H9 (cell line): ENCODE measurements at regions not wholly inside any gene's neighbourhood (a gene's known extent, or its start where the extent isn't known, plus 50 kb on each side); places are given as distances from the start of the nearest gene placed in this dataset.

Experiments used
- DNase-seq: peaks from one replicate; pipeline ENCODE4 v3.0.0-alpha.2; 2017
- H2AFZ ChIP-seq: one replicate; pipeline ENCODE4 v1.6.1; 2013; ENCODE audit warnings: mild to moderate bottlenecking, low read length, control low read depth, moderate library complexity
- H2AK5ac ChIP-seq: 2 replicates; pipeline ENCODE4 v1.6.1; 2013; ENCODE audit warnings: low read length, control low read depth, mixed read lengths; ENCODE audit not compliant: insufficient read length
- H2BK120ac ChIP-seq: one replicate; pipeline ENCODE4 v1.6.1; 2013; ENCODE audit warnings: low read depth, mild to moderate bottlenecking, low read length, control low read depth, inconsistent platforms; ENCODE audit not compliant: poor library complexity, severe bottlenecking
- H2BK12ac ChIP-seq: 2 replicates; pipeline ENCODE4 v1.6.1; 2013; ENCODE audit warnings: low read length, control low read depth, mixed read lengths, low read depth; ENCODE audit not compliant: insufficient read length
- H2BK15ac ChIP-seq: 2 replicates; pipeline ENCODE4 v1.6.1; 2013; ENCODE audit warnings: low read depth, low read length, control low read depth
- H2BK20ac ChIP-seq: one replicate; pipeline ENCODE4 v1.6.1; 2013; ENCODE audit warnings: low read depth, mild to moderate bottlenecking, low read length, control low read depth, inconsistent platforms; ENCODE audit not compliant: poor library complexity, severe bottlenecking
- H2BK5ac ChIP-seq: 2 replicates; pipeline ENCODE4 v1.6.1; 2013; ENCODE audit warnings: low read length, control low read depth, mixed read lengths; ENCODE audit not compliant: insufficient read length
- H3K14ac ChIP-seq: 2 replicates; pipeline ENCODE4 v1.6.1; 2013; ENCODE audit warnings: low read length, control low read depth; ENCODE audit not compliant: insufficient read depth
- H3K18ac ChIP-seq: 2 replicates; pipeline ENCODE4 v1.6.1; 2013; ENCODE audit warnings: low read depth, mild to moderate bottlenecking, mixed read lengths, low read length, control low read depth; ENCODE audit not compliant: insufficient read length
- H3K23ac ChIP-seq: 2 replicates; pipeline ENCODE4 v1.6.1; 2013; ENCODE audit warnings: low read length, control low read depth, mixed read lengths, low read depth; ENCODE audit not compliant: insufficient read length
- H3K23me2 ChIP-seq: 2 replicates; pipeline ENCODE4 v1.6.1; 2013; ENCODE audit warnings: low read depth, mild to moderate bottlenecking, mixed read lengths, low read length, control low read depth; ENCODE audit not compliant: insufficient read length, poor library complexity, severe bottlenecking
- H3K27ac ChIP-seq: 2 replicates; pipeline ENCODE4 v1.5.1; 2013; ENCODE audit warnings: low read length, control low read depth, mixed read lengths, low read depth; ENCODE audit not compliant: insufficient read length
- H3K27me3 ChIP-seq: 2 replicates; pipeline ENCODE4 v1.6.1; 2013; ENCODE audit warnings: low read length, control low read depth, inconsistent platforms; ENCODE audit not compliant: insufficient read depth
- H3K4ac ChIP-seq: 2 replicates; pipeline ENCODE4 v1.6.1; 2013; ENCODE audit warnings: low read depth, mild to moderate bottlenecking, control low read depth, inconsistent platforms, low read length, moderate library complexity
- H3K4me1 ChIP-seq: 2 replicates; pipeline ENCODE4 v1.6.1; 2013; ENCODE audit warnings: low read length, control low read depth, inconsistent platforms; ENCODE audit not compliant: insufficient read depth
- H3K4me2 ChIP-seq: 2 replicates; pipeline ENCODE4 v1.6.1; 2013; ENCODE audit warnings: low read length, control low read depth, mixed read lengths; ENCODE audit not compliant: insufficient read length, insufficient read depth
- H3K56ac ChIP-seq: 2 replicates; pipeline ENCODE4 v1.6.1; 2013; ENCODE audit warnings: low read depth, mild to moderate bottlenecking, mixed read lengths, low read length, control low read depth; ENCODE audit not compliant: insufficient read length
- H3K79me1 ChIP-seq: 2 replicates; pipeline ENCODE4 v1.6.1; 2013; ENCODE audit warnings: low read depth, mild to moderate bottlenecking, moderate library complexity, low read length, control low read depth, inconsistent platforms; ENCODE audit not compliant: insufficient read depth, poor library complexity, severe bottlenecking
- H3K79me2 ChIP-seq: 2 replicates; pipeline ENCODE4 v1.6.1; 2013; ENCODE audit warnings: low read length, control low read depth, inconsistent platforms; ENCODE audit not compliant: insufficient read depth
- H3K9ac ChIP-seq: 2 replicates; pipeline ENCODE4 v1.6.1; 2013; ENCODE audit warnings: low read length, control low read depth, mixed read lengths; ENCODE audit not compliant: insufficient read length; ENCODE audit errors: extremely low read depth
- H3K9me3 ChIP-seq: one replicate; pipeline ENCODE4 v1.6.1; 2013; ENCODE audit warnings: low read depth, low read length, inconsistent platforms; ENCODE audit not compliant: control insufficient read depth
- H3T11ph ChIP-seq: one replicate; pipeline ENCODE4 v1.6.1; 2013; ENCODE audit warnings: mild to moderate bottlenecking, low read length, control low read depth, inconsistent platforms
- H4K20me1 ChIP-seq: one replicate; pipeline ENCODE4 v1.6.1; 2013; ENCODE audit not compliant: control insufficient read depth, insufficient read length, insufficient read depth
- H4K5ac ChIP-seq: 2 replicates; pipeline ENCODE4 v1.6.1; 2013; ENCODE audit warnings: low read depth, mild to moderate bottlenecking, mixed read lengths, low read length, control low read depth; ENCODE audit not compliant: insufficient read length
- H4K8ac ChIP-seq: replicated peaks from 2 replicates; pipeline ENCODE4 v1.6.1; 2013; ENCODE audit warnings: low read length, control low read depth, mixed read lengths, low read depth; ENCODE audit not compliant: insufficient read length
- H4K91ac ChIP-seq: 2 replicates; pipeline ENCODE4 v1.6.1; 2013; ENCODE audit warnings: low read depth, mild to moderate bottlenecking, moderate library complexity, mixed read lengths, low read length, control low read depth; ENCODE audit not compliant: insufficient read length
- H3K27ac Mint-ChIP-seq, 3 experiments: 2 replicates in 2 of 3; 3 replicates in 1 of 3; pipeline ENCODE4 v1.8.0; 2020 to 2021; ENCODE audit warnings: mixed read lengths in 3 of 3, mild to moderate bottlenecking in 1 of 3, moderate library complexity in 1 of 3
- H3K27me3 Mint-ChIP-seq: 2 replicates; pipeline ENCODE4 v1.8.0; 2021; ENCODE audit warnings: low read depth, mild to moderate bottlenecking, moderate library complexity, mixed read lengths
- H3K36me3 Mint-ChIP-seq, 3 experiments: 2 replicates in 2 of 3; 3 replicates in 1 of 3; pipeline ENCODE4 v1.8.0; 2020 to 2021; ENCODE audit warnings: low read depth in 3 of 3, mixed read lengths in 3 of 3; ENCODE audit not compliant: insufficient read depth in 1 of 3
- H3K4me1 Mint-ChIP-seq, 2 experiments: 2 replicates each; pipeline ENCODE4 v1.8.0; 2020; ENCODE audit warnings: mixed read lengths in 2 of 2
- H3K4me3 Mint-ChIP-seq, 2 experiments: 2 replicates in 1 of 2; 3 replicates in 1 of 2; pipeline ENCODE4 v1.8.0; 2020 to 2021; ENCODE audit warnings: mild to moderate bottlenecking in 2 of 2, mixed read lengths in 2 of 2, moderate library complexity in 1 of 2
- H3K9me3 Mint-ChIP-seq, 2 experiments: 2 replicates in 1 of 2; 3 replicates in 1 of 2; pipeline ENCODE4 v1.8.0; 2020; ENCODE audit warnings: mild to moderate bottlenecking in 2 of 2, mixed read lengths in 2 of 2, moderate library complexity in 1 of 2
- WGBS: extraction: QIAGEN DNeasy Blood & Tissue Kit; methylation state at CpG from one replicate; pipeline ENCODE4 v1.1.7; 2013; ENCODE audit warnings: missing lambda C conversion rate, low lambda C conversion rate, mixed read lengths; ENCODE audit not compliant: insufficient read length; ENCODE audit errors: extremely low coverage; 5-methylcytosine and 5-hydroxymethylcytosine counted together
- TF ChIP-seq, protein P1 (sequence below): fragments of 200-600 bp; sonication (generic); conservative IDR thresholded peaks from 3 replicates; pipeline ENCODE4 v1.8.0; 2021; ENCODE audit warnings: antibody characterized with exemption, mild to moderate bottlenecking

DNA sequence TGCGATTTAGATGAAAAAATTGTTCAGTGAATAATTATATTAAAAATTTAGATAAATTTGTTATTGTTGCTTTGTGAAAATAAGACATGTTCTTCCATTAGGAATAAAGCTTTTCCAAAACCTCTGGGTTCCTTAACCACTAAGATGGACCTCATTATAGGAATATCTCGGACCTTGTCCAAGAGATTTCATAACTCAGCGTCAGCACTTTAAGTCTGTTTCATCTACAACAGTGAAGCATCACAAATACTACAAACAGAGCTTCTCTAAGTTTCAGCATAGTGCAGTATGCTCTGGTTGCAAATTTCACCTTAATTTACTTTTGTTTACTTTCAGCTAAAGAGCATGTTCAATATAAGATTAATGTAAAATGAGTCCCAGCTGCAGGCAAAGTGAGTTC lies 150.3 kb downstream of the UBE2E3 start:
- no CpG with 5 or more reads among the region's 3 CpGs for WGBS

More for the DNA sequence above, 150.3 kb downstream of the UBE2E3 start:
- Histone ChIP-seq H3K27ac (no peak overlapping the region), H3K27me3 (no peaks in the 10 kb centered on the region), H2BK5ac (no peak overlapping the region), H3K4ac (no peak overlapping the region), H3K18ac (no peak overlapping the region), H2BK15ac (no peak overlapping the region), H3K4me1 (no peaks in the 10 kb centered on the region; the same call in 1 of the 2 replicates), H2BK12ac (no peak overlapping the region), H3K14ac (no peak overlapping the region), H3T11ph (no peak overlapping the region), H4K20me1 (no peaks in the 10 kb centered on the region), H3K56ac (no peak overlapping the region), H3K23me2 (no peaks in the 10 kb centered on the region), H3K9me3 (no peaks in the 10 kb centered on the region), H3K79me1 (no peaks in the 10 kb centered on the region), H3K79me2 (no peaks in the 10 kb centered on the region), H3K4me2 (no peak overlapping the region), H2BK20ac (no peak overlapping the region), H3K9ac (no peak overlapping the region), H4K8ac (no peak overlapping the region), H4K91ac (no peak overlapping the region), H4K5ac (no peak overlapping the region), H3K23ac (no peak overlapping the region), H2AK5ac (no peak overlapping the region), H2AFZ (no peak overlapping the region), H2BK120ac (no peak overlapping the region)
- H3K27me3 Mint-ChIP-seq: no peaks in the 10 kb centered on the region
- TF ChIP-seq, protein P1, sequence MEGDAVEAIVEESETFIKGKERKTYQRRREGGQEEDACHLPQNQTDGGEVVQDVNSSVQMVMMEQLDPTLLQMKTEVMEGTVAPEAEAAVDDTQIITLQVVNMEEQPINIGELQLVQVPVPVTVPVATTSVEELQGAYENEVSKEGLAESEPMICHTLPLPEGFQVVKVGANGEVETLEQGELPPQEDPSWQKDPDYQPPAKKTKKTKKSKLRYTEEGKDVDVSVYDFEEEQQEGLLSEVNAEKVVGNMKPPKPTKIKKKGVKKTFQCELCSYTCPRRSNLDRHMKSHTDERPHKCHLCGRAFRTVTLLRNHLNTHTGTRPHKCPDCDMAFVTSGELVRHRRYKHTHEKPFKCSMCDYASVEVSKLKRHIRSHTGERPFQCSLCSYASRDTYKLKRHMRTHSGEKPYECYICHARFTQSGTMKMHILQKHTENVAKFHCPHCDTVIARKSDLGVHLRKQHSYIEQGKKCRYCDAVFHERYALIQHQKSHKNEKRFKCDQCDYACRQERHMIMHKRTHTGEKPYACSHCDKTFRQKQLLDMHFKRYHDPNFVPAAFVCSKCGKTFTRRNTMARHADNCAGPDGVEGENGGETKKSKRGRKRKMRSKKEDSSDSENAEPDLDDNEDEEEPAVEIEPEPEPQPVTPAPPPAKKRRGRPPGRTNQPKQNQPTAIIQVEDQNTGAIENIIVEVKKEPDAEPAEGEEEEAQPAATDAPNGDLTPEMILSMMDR: no peak
- H3K27ac Mint-ChIP-seq: no peak overlapping the region
- no peaks in the 10 kb centered on the region for H3K9me3 Mint-ChIP-seq
- H3K4me3 Mint-ChIP-seq: no peak overlapping the region
- DNase-seq: no peak
- peaks cover 0 to 4% of the 10 kb centered on the region in 2 experiments; a peak in 2 of 4 replicates for H3K4me1 Mint-ChIP-seq
- H3K36me3 Mint-ChIP-seq: no peaks in the 10 kb centered on the region; a peak in 1 of 7 replicates
